Breast epithelium (tissue), 3 donors: ENCODE measurements at regions not wholly inside any gene's neighbourhood (a gene's known extent, or its start where the extent isn't known, plus 50 kb on each side); places are given as distances from the start of the nearest gene placed in this dataset.

Experiments
- CTCF ChIP-seq, 3 donors: fragments of 450-650 bp; IDR thresholded peaks; one replicate each; pipeline ENCODE4 v1.5.1; 2016 to 2017; ENCODE audit warnings: antibody characterized with exemption in 3 of 3, mild to moderate bottlenecking in 3 of 3, moderate library complexity in 3 of 3
- POLR2A ChIP-seq: fragments of 450-650 bp; IDR thresholded peaks from one replicate; pipeline ENCODE4 v1.6.1; 2016; ENCODE audit warnings: antibody characterized with exemption, mild to moderate bottlenecking, moderate library complexity
- POLR2AphosphoS5 ChIP-seq, 3 donors: sonication (generic); formaldehyde crosslinking; IDR thresholded peaks; one replicate each; pipeline ENCODE4 v1.6.1; 2017; ENCODE audit warnings: antibody characterized with exemption in 3 of 3

DNA sequence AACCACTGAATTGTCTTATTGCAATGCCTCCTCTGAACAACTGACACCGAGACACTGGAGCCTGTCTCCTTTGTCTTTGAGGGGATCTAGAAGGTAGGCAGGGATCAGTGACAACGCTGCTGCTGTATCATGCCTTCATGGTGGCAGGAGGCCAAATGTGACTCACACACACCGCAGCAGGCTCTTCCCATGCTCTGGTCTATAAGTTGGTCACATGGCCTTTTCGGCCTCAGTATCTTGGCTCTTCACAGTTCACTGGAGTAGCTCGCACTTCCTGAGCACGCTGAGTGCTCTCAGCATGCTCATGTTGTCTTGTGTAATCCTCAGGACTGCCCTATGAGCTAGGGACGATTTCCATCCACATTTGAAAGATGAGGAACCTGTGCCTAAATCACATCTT is 167.4 kb upstream of the PCSK2 start:
- TF ChIP-seq CTCF (IDR thresholded peaks at IDR 0.05) (no peak), POLR2A (no peak), POLR2AphosphoS5 (IDR thresholded peaks at IDR 0.05) (no peak)
